Loucy (cell line): ENCODE measurements at regions not wholly inside any gene's neighbourhood (a gene's known extent, or its start where the extent isn't known, plus 50 kb on each side); places are given as distances from the start of the nearest gene placed in this dataset.

Experiments
- H2AFZ ChIP-seq: fragments of 200-600 bp; sonication (generic); 2 replicates; pipeline ENCODE4 v1.6.0; 2016; ENCODE audit warnings: antibody characterized with exemption, mild to moderate bottlenecking, low read length, moderate library complexity
- H3F3A ChIP-seq: fragments of 200-600 bp; 2 replicates; pipeline ENCODE4 v1.6.0; 2016; ENCODE audit warnings: antibody characterized with exemption, low read depth, mild to moderate bottlenecking
- H3K27me3 ChIP-seq: fragments of 200-600 bp; sonication (generic); 2 replicates; pipeline ENCODE4 v1.6.1; 2014; ENCODE audit warnings: low read length, mild to moderate bottlenecking; ENCODE audit not compliant: insufficient read depth, poor library complexity, severe bottlenecking
- H3K36me3 ChIP-seq: fragments of 200-600 bp; sonication (generic); 2 replicates; pipeline ENCODE4 v1.6.1; 2016; ENCODE audit warnings: low read length; ENCODE audit not compliant: insufficient read depth
- H3K4me1 ChIP-seq: fragments of 200-600 bp; sonication (generic); 2 replicates; pipeline ENCODE4 v1.5.1; 2014; ENCODE audit warnings: low read length, mild to moderate bottlenecking; ENCODE audit not compliant: insufficient read depth, poor library complexity, severe bottlenecking
- H3K4me2 ChIP-seq: fragments of 200-600 bp; sonication (generic); 2 replicates; pipeline ENCODE4 v1.6.0; 2014; ENCODE audit warnings: antibody characterized with exemption, low read length, low read depth, mild to moderate bottlenecking; ENCODE audit not compliant: poor library complexity, severe bottlenecking
- H3K4me3 ChIP-seq: fragments of 200-600 bp; sonication (generic); 2 replicates; pipeline ENCODE4 v1.5.1; 2014; ENCODE audit warnings: low read length, mild to moderate bottlenecking, mixed read lengths; ENCODE audit not compliant: poor library complexity, severe bottlenecking
- H3K79me2 ChIP-seq: fragments of 200-600 bp; sonication (generic); 2 replicates; pipeline ENCODE4 v1.6.1; 2014; ENCODE audit warnings: low read length; ENCODE audit not compliant: insufficient read depth
- H3K9ac ChIP-seq: fragments of 200-600 bp; sonication (generic); 2 replicates; pipeline ENCODE4 v1.6.0; 2014; ENCODE audit warnings: mild to moderate bottlenecking, low read depth, low read length, moderate library complexity; ENCODE audit not compliant: poor library complexity, severe bottlenecking
- H3K9me2 ChIP-seq: fragments of 200-600 bp; sonication (generic); replicated peaks from 2 replicates; pipeline ENCODE4 v1.6.1; 2016; ENCODE audit warnings: low read depth, low read length, mixed read lengths
- H3K9me3 ChIP-seq: fragments of 200-600 bp; sonication (generic); 2 replicates; pipeline ENCODE4 v1.6.1; 2014; ENCODE audit warnings: mild to moderate bottlenecking, antibody characterized with exemption, low read length, low read depth; ENCODE audit not compliant: insufficient read depth
- H4K20me1 ChIP-seq: fragments of 200-600 bp; sonication (generic); 2 replicates; pipeline ENCODE4 v1.6.0; 2014; ENCODE audit warnings: antibody characterized with exemption, low read length, mild to moderate bottlenecking; ENCODE audit not compliant: insufficient read depth, poor library complexity, severe bottlenecking
- EZH2phosphoT487 ChIP-seq: fragments of 200-600 bp; IDR thresholded peaks from 2 replicates; pipeline ENCODE4 v1.6.1; 2018; ENCODE audit warnings: antibody characterized with exemption, mild to moderate bottlenecking, moderate library complexity, borderline replicate concordance
- TF ChIP-seq, protein P1 (sequence below): fragments of 200-600 bp; sonication (generic); conservative IDR thresholded peaks from 2 replicates; pipeline ENCODE4 v1.5.1; 2014; ENCODE audit warnings: mild to moderate bottlenecking, antibody characterized with exemption, low read length

DNA sequence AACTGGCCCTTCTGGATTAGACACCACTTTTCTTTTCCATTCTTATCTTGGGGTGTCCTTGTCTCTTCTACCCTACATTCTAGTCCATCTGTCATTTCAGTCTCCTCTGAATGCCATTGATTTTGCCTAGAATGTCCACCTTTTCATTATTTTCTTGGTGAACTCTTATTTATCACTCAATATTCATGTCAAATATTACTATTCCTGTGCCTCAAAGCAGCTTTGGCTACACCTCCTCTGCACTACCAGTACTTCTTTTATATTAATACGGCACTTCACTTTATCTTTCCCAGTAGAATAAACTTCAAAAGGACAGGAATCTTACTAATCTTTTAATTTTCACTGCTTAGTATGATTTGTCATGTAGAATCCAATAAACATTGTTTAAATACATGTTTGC lies 186.4 kb upstream of the DPYD start:
- Histone ChIP-seq H3K9ac (no peak overlapping the region), H3F3A (no peaks in the 10 kb centered on the region; the same call in 1 of the 2 replicates), H3K9me2 (no peaks in the 10 kb centered on the region), H3K4me1 (peaks cover 8% of the 10 kb centered on the region), H3K9me3 (peaks cover 9% of the 10 kb centered on the region; the same call in 1 of the 2 replicates), H2AFZ (no peak overlapping the region), H3K36me3 (no peaks in the 10 kb centered on the region), H4K20me1 (no peaks in the 10 kb centered on the region), H3K27me3 (no peaks in the 10 kb centered on the region), H3K4me2 (no peak overlapping the region), H3K79me2 (no peaks in the 10 kb centered on the region), H3K4me3 (no peak overlapping the region)
- TF ChIP-seq EZH2phosphoT487: no peak
- TF ChIP-seq, protein P1, sequence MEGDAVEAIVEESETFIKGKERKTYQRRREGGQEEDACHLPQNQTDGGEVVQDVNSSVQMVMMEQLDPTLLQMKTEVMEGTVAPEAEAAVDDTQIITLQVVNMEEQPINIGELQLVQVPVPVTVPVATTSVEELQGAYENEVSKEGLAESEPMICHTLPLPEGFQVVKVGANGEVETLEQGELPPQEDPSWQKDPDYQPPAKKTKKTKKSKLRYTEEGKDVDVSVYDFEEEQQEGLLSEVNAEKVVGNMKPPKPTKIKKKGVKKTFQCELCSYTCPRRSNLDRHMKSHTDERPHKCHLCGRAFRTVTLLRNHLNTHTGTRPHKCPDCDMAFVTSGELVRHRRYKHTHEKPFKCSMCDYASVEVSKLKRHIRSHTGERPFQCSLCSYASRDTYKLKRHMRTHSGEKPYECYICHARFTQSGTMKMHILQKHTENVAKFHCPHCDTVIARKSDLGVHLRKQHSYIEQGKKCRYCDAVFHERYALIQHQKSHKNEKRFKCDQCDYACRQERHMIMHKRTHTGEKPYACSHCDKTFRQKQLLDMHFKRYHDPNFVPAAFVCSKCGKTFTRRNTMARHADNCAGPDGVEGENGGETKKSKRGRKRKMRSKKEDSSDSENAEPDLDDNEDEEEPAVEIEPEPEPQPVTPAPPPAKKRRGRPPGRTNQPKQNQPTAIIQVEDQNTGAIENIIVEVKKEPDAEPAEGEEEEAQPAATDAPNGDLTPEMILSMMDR: no peak

DNA sequence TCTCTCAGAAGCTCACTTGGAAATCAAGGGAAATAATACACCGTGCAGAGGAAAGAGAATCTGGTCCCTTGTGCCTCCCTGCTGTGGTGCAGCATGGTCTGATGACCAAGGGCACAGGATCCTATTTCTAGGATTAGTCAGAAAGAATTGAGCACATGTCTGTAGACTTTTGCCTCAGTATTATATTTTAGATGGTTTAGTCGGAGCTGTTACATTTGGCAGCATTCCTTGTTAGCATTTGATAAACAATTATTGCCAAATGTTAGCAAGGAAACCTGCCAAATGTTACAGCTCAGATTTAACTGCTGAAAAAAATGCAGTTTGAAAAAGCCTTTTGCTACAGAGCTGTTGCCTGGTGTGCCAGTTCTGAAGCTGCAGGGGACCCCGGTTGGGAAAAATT lies 183.5 kb upstream of the DPYD start:
- Histone ChIP-seq H3K9ac (no peak overlapping the region), H3K4me2 (no peak overlapping the region), H4K20me1 (no peaks in the 10 kb centered on the region), H3K36me3 (no peaks in the 10 kb centered on the region), H3K4me3 (no peak overlapping the region), H3K4me1 (no peaks in the 10 kb centered on the region), H3K79me2 (no peaks in the 10 kb centered on the region), H2AFZ (no peak overlapping the region), H3K9me2 (no peaks in the 10 kb centered on the region), H3K9me3 (peaks cover 9% of the 10 kb centered on the region; the same call in 1 of the 2 replicates), H3F3A (no peaks in the 10 kb centered on the region), H3K27me3 (no peaks in the 10 kb centered on the region)
- no peak for TF ChIP-seq EZH2phosphoT487
- TF ChIP-seq, protein P1: no peak

DNA sequence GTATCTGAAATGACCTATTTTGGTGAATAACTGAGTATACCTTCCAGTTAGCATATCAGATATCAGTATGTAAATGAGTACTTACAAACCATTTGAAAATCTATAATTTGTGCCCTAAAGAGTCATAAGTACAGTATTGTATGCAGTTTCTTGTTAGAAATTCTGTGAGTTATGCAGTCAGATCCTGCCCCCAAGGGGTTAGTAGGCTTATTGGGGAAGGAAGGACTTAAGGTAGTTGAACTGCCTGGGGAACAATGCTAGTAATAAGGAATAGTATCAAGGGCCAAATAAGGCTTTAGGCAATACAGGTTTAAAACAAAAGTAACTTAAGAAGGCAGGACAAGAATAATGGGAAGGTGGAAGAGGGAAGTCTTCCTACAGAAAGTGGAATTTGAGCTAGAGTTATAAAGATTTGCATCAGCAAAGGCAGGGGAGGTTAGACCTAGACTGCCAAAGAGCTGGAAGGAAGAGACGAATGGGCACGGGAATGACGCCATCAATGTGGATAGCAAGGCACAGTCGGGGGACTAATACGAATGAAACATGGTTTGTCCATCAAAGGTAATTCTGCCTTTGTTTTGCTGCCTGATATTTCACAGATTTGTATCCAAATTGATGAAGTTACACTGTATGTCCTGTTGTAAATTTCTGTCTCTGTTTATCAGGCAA lies 182.9 kb upstream of the DPYD start:
- Histone ChIP-seq H3K9me3 (peaks cover 9% of the 10 kb centered on the region; the same call in 1 of the 2 replicates), H2AFZ (no peak overlapping the region), H3K9me2 (no peaks in the 10 kb centered on the region), H3K4me1 (peaks cover under 1% of the 10 kb centered on the region), H3K79me2 (no peaks in the 10 kb centered on the region), H4K20me1 (no peaks in the 10 kb centered on the region), H3K9ac (no peak overlapping the region), H3K4me3 (no peak overlapping the region), H3F3A (no peaks in the 10 kb centered on the region), H3K27me3 (no peaks in the 10 kb centered on the region), H3K36me3 (no peaks in the 10 kb centered on the region), H3K4me2 (no peak overlapping the region)
- TF ChIP-seq, protein P1: no peak
- TF ChIP-seq EZH2phosphoT487: no peak
